ENCODE measurements at regions not wholly inside any gene's neighbourhood (a gene's known extent, or its start where the extent isn't known, plus 50 kb on each side); places are given as distances from the start of the nearest gene placed in this dataset.

GRCh38 chr3:177599326-177599725 is 402.0 kb upstream of the TBL1XR1 start:
- no peak for DNase-seq (ENCODE audit: low read depth)
- TF ChIP-seq CTCF (IDR thresholded peaks at IDR 0.05; ENCODE audit: low read depth, low read length, missing control alignments): no peak
- H3K4me3 ChIP-seq (ENCODE audit: low read depth, low read length): no peak overlapping the region

- H3K4me3 ChIP-seq (ENCODE audit: low read depth, low read length): no peak overlapping the region
- DNase-seq (ENCODE audit: low read depth): no peak
- no peak for TF ChIP-seq CTCF (IDR thresholded peaks at IDR 0.05; ENCODE audit: low read depth, low read length, missing control alignments)
These were observed 402.6 kb upstream of the TBL1XR1 start for GRCh38 chr3:177599837-177600236.

- TF ChIP-seq CTCF (IDR thresholded peaks at IDR 0.05; ENCODE audit: low read depth, low read length, missing control alignments): no peak
- H3K4me3 ChIP-seq (ENCODE audit: low read depth, low read length): no peak overlapping the region
- DNase-seq (ENCODE audit: low read depth): no peak
These were observed 403.1 kb upstream of the TBL1XR1 start for GRCh38 chr3:177600411-177600810.

GRCh38 chr3:177601152-177601551 is 403.9 kb upstream of the TBL1XR1 start:
- no peak for TF ChIP-seq CTCF (IDR thresholded peaks at IDR 0.05; ENCODE audit: low read depth, low read length, missing control alignments)
- no peak for DNase-seq (ENCODE audit: low read depth)

GRCh38 chr3:177602601-177603147 is 405.4 kb upstream of the TBL1XR1 start:
- DNase-seq (ENCODE audit: low read depth): no peak
- H3K4me3 ChIP-seq (ENCODE audit: low read depth, low read length): no peak overlapping the region
- TF ChIP-seq CTCF (IDR thresholded peaks at IDR 0.05; ENCODE audit: low read depth, low read length, missing control alignments): no peak

More at GRCh38 chr3:177601152-177601551, 403.9 kb upstream of the TBL1XR1 start:
- H3K4me3 ChIP-seq (ENCODE audit: low read depth, low read length): no peak overlapping the region

GRCh38 chr3:177603148-177603603 is 405.9 kb upstream of the TBL1XR1 start:
- TF ChIP-seq CTCF (IDR thresholded peaks at IDR 0.05; ENCODE audit: low read depth, low read length, missing control alignments): no peak
- no peak for DNase-seq (ENCODE audit: low read depth)
- no peak overlapping the region for H3K4me3 ChIP-seq (ENCODE audit: low read depth, low read length)

- H3K4me3 ChIP-seq (ENCODE audit: low read depth, low read length): no peak overlapping the region
- no peak for TF ChIP-seq CTCF (IDR thresholded peaks at IDR 0.05; ENCODE audit: low read depth, low read length, missing control alignments)
- no peak for DNase-seq (ENCODE audit: low read depth)
These were observed 406.9 kb upstream of the TBL1XR1 start for GRCh38 chr3:177604181-177604580.

All from GM12864 (cell line).